ENCODE measurements at regions not wholly inside any gene's neighbourhood (a gene's known extent, or its start where the extent isn't known, plus 50 kb on each side); places are given as distances from the start of the nearest gene placed in this dataset.

- no peak for TF ChIP-seq CTCF (IDR thresholded peaks at IDR 0.05)
Observed at GRCh38 chr22:22164541-22165272, 79.9 kb upstream of the VPREB1 start.

- TF ChIP-seq CTCF (IDR thresholded peaks at IDR 0.05): no peak
Observed at GRCh38 chr22:22161924-22162851, 82.4 kb upstream of the VPREB1 start.

GRCh38 chr22:22159384-22159783 lies 85.2 kb upstream of the VPREB1 start:
- TF ChIP-seq CTCF (IDR thresholded peaks at IDR 0.05): no peak

DNA sequence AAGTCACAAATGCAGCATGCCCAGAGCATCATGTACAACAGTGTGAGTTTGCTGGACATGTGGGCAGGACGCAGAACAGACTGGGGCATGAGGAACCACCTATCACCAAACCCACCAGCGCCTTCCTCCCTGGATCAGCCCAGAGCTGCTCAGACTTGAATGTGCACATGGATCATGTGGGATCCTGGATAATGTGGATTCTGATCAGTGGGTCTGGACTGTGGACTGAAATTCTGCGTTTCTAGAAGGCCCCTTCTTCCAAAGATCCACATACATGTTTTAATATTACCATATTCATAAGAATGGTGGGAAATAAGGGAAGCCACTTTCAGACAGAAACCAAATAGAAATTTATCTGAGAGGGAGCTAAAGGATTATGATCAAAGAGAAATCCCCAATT lies 85.6 kb upstream of the VPREB1 start:
- no peak for TF ChIP-seq CTCF (IDR thresholded peaks at IDR 0.05)

GRCh38 chr22:22158207-22158816 lies 86.3 kb upstream of the VPREB1 start:
- TF ChIP-seq CTCF (IDR thresholded peaks at IDR 0.05): no peak

DNA sequence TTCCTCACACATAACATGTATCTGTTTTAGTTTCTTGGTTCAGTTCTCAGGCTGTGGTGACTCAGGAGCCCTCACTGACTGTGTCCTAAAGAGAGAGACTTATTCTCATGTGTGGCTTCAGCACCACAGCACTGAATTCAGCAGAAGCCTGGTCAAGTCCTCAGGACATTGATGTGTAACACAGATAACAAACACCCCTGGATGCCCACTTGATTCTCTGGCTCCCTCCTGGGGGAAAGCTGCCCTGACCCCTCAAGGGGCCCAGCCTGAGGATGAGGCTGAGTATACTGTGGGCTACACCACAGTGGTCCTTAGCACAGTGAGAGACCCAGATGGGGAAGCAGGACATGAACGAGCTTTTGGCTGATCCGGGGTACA lies 87.2 kb upstream of the VPREB1 start:
- no peak for TF ChIP-seq CTCF (IDR thresholded peaks at IDR 0.05)

DNA sequence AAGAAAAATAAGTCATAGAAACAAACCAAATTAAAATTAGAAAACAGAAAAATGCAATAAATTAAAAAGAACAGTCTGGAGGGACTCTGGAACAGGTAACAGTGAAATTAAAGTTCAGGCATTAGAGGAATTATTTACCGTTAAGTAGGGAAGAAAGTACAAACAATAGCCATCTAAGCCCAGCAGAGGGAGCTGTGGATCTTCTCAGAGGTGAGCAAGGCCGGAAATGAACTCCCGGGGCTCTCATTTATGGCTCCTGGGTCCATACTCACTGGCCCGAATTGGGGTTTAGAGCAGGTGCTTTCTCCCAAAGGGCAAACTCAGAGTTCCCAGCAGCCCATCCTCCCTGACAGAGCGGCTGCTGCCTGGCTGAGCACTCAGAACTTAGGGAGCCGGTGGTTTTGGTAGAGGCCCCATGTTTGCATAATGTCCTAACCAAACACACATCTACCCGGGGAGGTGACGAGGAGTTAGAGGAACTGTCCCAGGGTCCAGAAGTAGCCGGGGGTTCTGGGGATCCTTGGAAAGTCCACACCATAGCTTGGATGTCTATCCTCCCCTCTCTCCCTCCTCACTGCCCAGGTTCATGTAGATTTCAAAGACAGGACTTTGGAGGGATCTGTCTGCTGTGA lies 87.8 kb upstream of the VPREB1 start:
- peak; percentile 75 for TF ChIP-seq CTCF (IDR thresholded peaks at IDR 0.05)

All from LNCAP (cell line).